H9 (cell line): ENCODE measurements at regions not wholly inside any gene's neighbourhood (a gene's known extent, or its start where the extent isn't known, plus 50 kb on each side); places are given as distances from the start of the nearest gene placed in this dataset.

Experiments
- DNase-seq: peaks from one replicate; pipeline ENCODE4 v3.0.0-alpha.2; 2017
- H2AFZ ChIP-seq: one replicate; pipeline ENCODE4 v1.6.1; 2013; ENCODE audit warnings: mild to moderate bottlenecking, low read length, control low read depth, moderate library complexity
- H2AK5ac ChIP-seq: 2 replicates; pipeline ENCODE4 v1.6.1; 2013; ENCODE audit warnings: low read length, control low read depth, mixed read lengths; ENCODE audit not compliant: insufficient read length
- H2BK120ac ChIP-seq: one replicate; pipeline ENCODE4 v1.6.1; 2013; ENCODE audit warnings: low read depth, mild to moderate bottlenecking, low read length, control low read depth, inconsistent platforms; ENCODE audit not compliant: poor library complexity, severe bottlenecking
- H2BK12ac ChIP-seq: 2 replicates; pipeline ENCODE4 v1.6.1; 2013; ENCODE audit warnings: low read length, control low read depth, mixed read lengths, low read depth; ENCODE audit not compliant: insufficient read length
- H2BK15ac ChIP-seq: 2 replicates; pipeline ENCODE4 v1.6.1; 2013; ENCODE audit warnings: low read depth, low read length, control low read depth
- H2BK20ac ChIP-seq: one replicate; pipeline ENCODE4 v1.6.1; 2013; ENCODE audit warnings: low read depth, mild to moderate bottlenecking, low read length, control low read depth, inconsistent platforms; ENCODE audit not compliant: poor library complexity, severe bottlenecking
- H2BK5ac ChIP-seq: 2 replicates; pipeline ENCODE4 v1.6.1; 2013; ENCODE audit warnings: low read length, control low read depth, mixed read lengths; ENCODE audit not compliant: insufficient read length
- H3K14ac ChIP-seq: 2 replicates; pipeline ENCODE4 v1.6.1; 2013; ENCODE audit warnings: low read length, control low read depth; ENCODE audit not compliant: insufficient read depth
- H3K18ac ChIP-seq: 2 replicates; pipeline ENCODE4 v1.6.1; 2013; ENCODE audit warnings: low read depth, mild to moderate bottlenecking, mixed read lengths, low read length, control low read depth; ENCODE audit not compliant: insufficient read length
- H3K23ac ChIP-seq: 2 replicates; pipeline ENCODE4 v1.6.1; 2013; ENCODE audit warnings: low read length, control low read depth, mixed read lengths, low read depth; ENCODE audit not compliant: insufficient read length
- H3K23me2 ChIP-seq: 2 replicates; pipeline ENCODE4 v1.6.1; 2013; ENCODE audit warnings: low read depth, mild to moderate bottlenecking, mixed read lengths, low read length, control low read depth; ENCODE audit not compliant: insufficient read length, poor library complexity, severe bottlenecking
- H3K27ac ChIP-seq: 2 replicates; pipeline ENCODE4 v1.5.1; 2013; ENCODE audit warnings: low read length, control low read depth, mixed read lengths, low read depth; ENCODE audit not compliant: insufficient read length
- H3K27me3 ChIP-seq: 2 replicates; pipeline ENCODE4 v1.6.1; 2013; ENCODE audit warnings: low read length, control low read depth, inconsistent platforms; ENCODE audit not compliant: insufficient read depth
- H3K4ac ChIP-seq: 2 replicates; pipeline ENCODE4 v1.6.1; 2013; ENCODE audit warnings: low read depth, mild to moderate bottlenecking, control low read depth, inconsistent platforms, low read length, moderate library complexity
- H3K4me1 ChIP-seq: 2 replicates; pipeline ENCODE4 v1.6.1; 2013; ENCODE audit warnings: low read length, control low read depth, inconsistent platforms; ENCODE audit not compliant: insufficient read depth
- H3K4me2 ChIP-seq: 2 replicates; pipeline ENCODE4 v1.6.1; 2013; ENCODE audit warnings: low read length, control low read depth, mixed read lengths; ENCODE audit not compliant: insufficient read length, insufficient read depth
- H3K56ac ChIP-seq: 2 replicates; pipeline ENCODE4 v1.6.1; 2013; ENCODE audit warnings: low read depth, mild to moderate bottlenecking, mixed read lengths, low read length, control low read depth; ENCODE audit not compliant: insufficient read length
- H3K79me1 ChIP-seq: 2 replicates; pipeline ENCODE4 v1.6.1; 2013; ENCODE audit warnings: low read depth, mild to moderate bottlenecking, moderate library complexity, low read length, control low read depth, inconsistent platforms; ENCODE audit not compliant: insufficient read depth, poor library complexity, severe bottlenecking
- H3K79me2 ChIP-seq: 2 replicates; pipeline ENCODE4 v1.6.1; 2013; ENCODE audit warnings: low read length, control low read depth, inconsistent platforms; ENCODE audit not compliant: insufficient read depth
- H3K9ac ChIP-seq: 2 replicates; pipeline ENCODE4 v1.6.1; 2013; ENCODE audit warnings: low read length, control low read depth, mixed read lengths; ENCODE audit not compliant: insufficient read length; ENCODE audit errors: extremely low read depth
- H3K9me3 ChIP-seq: one replicate; pipeline ENCODE4 v1.6.1; 2013; ENCODE audit warnings: low read depth, low read length, inconsistent platforms; ENCODE audit not compliant: control insufficient read depth
- H3T11ph ChIP-seq: one replicate; pipeline ENCODE4 v1.6.1; 2013; ENCODE audit warnings: mild to moderate bottlenecking, low read length, control low read depth, inconsistent platforms
- H4K20me1 ChIP-seq: one replicate; pipeline ENCODE4 v1.6.1; 2013; ENCODE audit not compliant: control insufficient read depth, insufficient read length, insufficient read depth
- H4K5ac ChIP-seq: 2 replicates; pipeline ENCODE4 v1.6.1; 2013; ENCODE audit warnings: low read depth, mild to moderate bottlenecking, mixed read lengths, low read length, control low read depth; ENCODE audit not compliant: insufficient read length
- H4K8ac ChIP-seq: replicated peaks from 2 replicates; pipeline ENCODE4 v1.6.1; 2013; ENCODE audit warnings: low read length, control low read depth, mixed read lengths, low read depth; ENCODE audit not compliant: insufficient read length
- H4K91ac ChIP-seq: 2 replicates; pipeline ENCODE4 v1.6.1; 2013; ENCODE audit warnings: low read depth, mild to moderate bottlenecking, moderate library complexity, mixed read lengths, low read length, control low read depth; ENCODE audit not compliant: insufficient read length
- H3K27ac Mint-ChIP-seq, 3 experiments: 2 replicates in 2 of 3; 3 replicates in 1 of 3; pipeline ENCODE4 v1.8.0; 2020 to 2021; ENCODE audit warnings: mixed read lengths in 3 of 3, mild to moderate bottlenecking in 1 of 3, moderate library complexity in 1 of 3
- H3K27me3 Mint-ChIP-seq: 2 replicates; pipeline ENCODE4 v1.8.0; 2021; ENCODE audit warnings: low read depth, mild to moderate bottlenecking, moderate library complexity, mixed read lengths
- H3K36me3 Mint-ChIP-seq, 3 experiments: 2 replicates in 2 of 3; 3 replicates in 1 of 3; pipeline ENCODE4 v1.8.0; 2020 to 2021; ENCODE audit warnings: low read depth in 3 of 3, mixed read lengths in 3 of 3; ENCODE audit not compliant: insufficient read depth in 1 of 3
- H3K4me1 Mint-ChIP-seq, 2 experiments: 2 replicates each; pipeline ENCODE4 v1.8.0; 2020; ENCODE audit warnings: mixed read lengths in 2 of 2
- H3K4me3 Mint-ChIP-seq, 2 experiments: 2 replicates in 1 of 2; 3 replicates in 1 of 2; pipeline ENCODE4 v1.8.0; 2020 to 2021; ENCODE audit warnings: mild to moderate bottlenecking in 2 of 2, mixed read lengths in 2 of 2, moderate library complexity in 1 of 2
- H3K9me3 Mint-ChIP-seq, 2 experiments: 2 replicates in 1 of 2; 3 replicates in 1 of 2; pipeline ENCODE4 v1.8.0; 2020; ENCODE audit warnings: mild to moderate bottlenecking in 2 of 2, mixed read lengths in 2 of 2, moderate library complexity in 1 of 2
- CTCF ChIP-seq: fragments of 200-600 bp; sonication (generic); conservative IDR thresholded peaks from 3 replicates; pipeline ENCODE4 v1.8.0; 2021; ENCODE audit warnings: antibody characterized with exemption, mild to moderate bottlenecking

GRCh38 chr4:41874873-41875272 lies 60.4 kb upstream of the TMEM33 start:
- Mint-ChIP-seq H3K4me1 (peaks cover 26 to 49% of the 10 kb centered on the region in 2 experiments), H3K4me3 (no peak overlapping the region), H3K9me3 (no peaks in the 10 kb centered on the region; a peak in 1 of 5 replicates), H3K27ac (no peak overlapping the region), H3K36me3 (peaks cover 0 to 2% (median 0%) of the 10 kb centered on the region in 3 experiments; a peak in 1 of 7 replicates), H3K27me3 (peaks cover 100% of the 10 kb centered on the region)
- no peak for DNase-seq
- no peak overlapping the region for H4K8ac ChIP-seq
- H3K23me2 ChIP-seq, result peaks cover 7% of the 10 kb centered on the region
- no peak overlapping the region for H3K9ac ChIP-seq
- no peak overlapping the region for H3K27ac ChIP-seq
- H3K23ac ChIP-seq, result no peak overlapping the region
- peaks cover 2% of the 10 kb centered on the region for H3K4me1 ChIP-seq
- H3K79me1 ChIP-seq, result no peaks in the 10 kb centered on the region
- H4K20me1 ChIP-seq, result no peaks in the 10 kb centered on the region
- no peaks in the 10 kb centered on the region for H3K9me3 ChIP-seq
- no peak overlapping the region for H4K91ac ChIP-seq
- TF ChIP-seq CTCF, result no peak
- no peak overlapping the region for H3K4ac ChIP-seq
- H2BK15ac ChIP-seq, result no peak overlapping the region
- no peak overlapping the region for H4K5ac ChIP-seq
- H2AFZ ChIP-seq, result no peak overlapping the region
- H2BK120ac ChIP-seq, result no peak overlapping the region
- H3K56ac ChIP-seq, result no peak overlapping the region
- H2BK20ac ChIP-seq, result no peak overlapping the region
- no peak overlapping the region for H3K14ac ChIP-seq
- H3K27me3 ChIP-seq, result peaks cover 87% of the 10 kb centered on the region
- no peak overlapping the region for H3K18ac ChIP-seq
- H2BK12ac ChIP-seq, result no peak overlapping the region
- H3K79me2 ChIP-seq, result no peaks in the 10 kb centered on the region
- no peak overlapping the region for H3K4me2 ChIP-seq
- no peak overlapping the region for H2BK5ac ChIP-seq
- no peak overlapping the region for H2AK5ac ChIP-seq
- H3T11ph ChIP-seq, result no peak overlapping the region
